Epithelial cell of esophagus (primary cell): ENCODE measurements at regions not wholly inside any gene's neighbourhood (a gene's known extent, or its start where the extent isn't known, plus 50 kb on each side); places are given as distances from the start of the nearest gene placed in this dataset.
A peak's percentile ranks its signal among the peaks of the same experiment; 100 is the strongest.

ENCODE experiments used
- DNase-seq: peaks from one replicate; pipeline ENCODE4 v3.0.0; 2010; ENCODE audit warnings: low read depth
- H3K4me3 ChIP-seq: 2 replicates; pipeline ENCODE4 v1.5.1; 2011; ENCODE audit warnings: mild to moderate bottlenecking, low read length, control low read depth
- CTCF ChIP-seq: IDR thresholded peaks from 2 replicates; pipeline ENCODE4 v1.5.1; 2011; ENCODE audit warnings: low read depth, mild to moderate bottlenecking, low read length, control low read depth, inconsistent platforms; ENCODE audit not compliant: insufficient read depth; ENCODE audit errors: missing control alignments

DNA sequence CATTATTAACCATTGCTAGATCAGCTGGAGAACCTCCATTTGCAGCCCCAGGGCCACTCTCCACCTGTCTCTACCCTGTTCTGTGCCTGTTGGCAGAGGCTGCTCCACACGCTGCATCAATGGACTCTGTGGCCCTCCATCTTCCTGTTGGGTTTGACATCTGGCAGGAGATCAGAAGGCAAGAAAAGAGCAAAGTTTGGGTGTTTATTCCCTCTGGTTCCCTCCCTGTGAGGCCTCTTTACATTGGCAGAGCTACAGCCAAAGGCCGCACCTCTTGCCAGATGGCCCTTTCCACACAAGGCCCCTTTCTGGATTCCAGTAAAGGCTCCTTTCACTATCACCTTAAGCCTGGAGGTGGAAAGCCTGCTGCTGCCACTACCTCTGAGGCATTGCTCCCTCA is 110.9 kb upstream of the RND3 start:
- no peak overlapping the region for H3K4me3 ChIP-seq
- no peak for TF ChIP-seq CTCF
- DNase-seq: no peak

DNA sequence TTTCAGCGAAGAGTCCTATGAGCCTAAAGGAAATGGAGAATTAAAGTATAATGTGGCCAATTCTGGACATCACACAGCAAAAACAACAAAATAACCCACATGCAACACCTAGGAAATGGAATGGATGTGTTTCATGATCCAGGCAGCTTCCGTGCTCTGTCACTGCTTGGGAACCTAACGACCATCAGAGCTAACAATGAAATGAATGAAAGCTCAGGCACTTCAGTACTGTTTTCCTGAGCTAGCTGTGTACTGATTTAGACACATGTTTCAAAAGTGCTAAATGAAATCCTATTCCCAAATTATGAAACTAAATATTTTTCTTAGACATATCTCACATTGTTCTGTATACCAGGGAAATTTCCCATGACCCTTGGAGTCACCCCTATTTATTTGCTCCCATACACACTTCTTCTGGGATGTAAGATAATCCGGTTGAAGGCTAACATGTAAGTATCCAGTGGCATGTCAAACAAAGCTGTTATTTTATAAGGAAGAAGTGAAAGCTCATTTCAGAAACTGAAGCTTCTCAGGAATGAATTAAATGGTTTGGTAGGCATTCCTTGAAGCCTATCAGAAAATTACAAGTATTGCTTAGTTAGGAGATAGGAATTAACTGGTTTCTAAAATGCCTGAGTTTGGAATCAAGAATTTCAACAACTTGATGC is 108.5 kb upstream of the RND3 start:
- no peak for DNase-seq
- no peak overlapping the region for H3K4me3 ChIP-seq
- no peak for TF ChIP-seq CTCF

DNA sequence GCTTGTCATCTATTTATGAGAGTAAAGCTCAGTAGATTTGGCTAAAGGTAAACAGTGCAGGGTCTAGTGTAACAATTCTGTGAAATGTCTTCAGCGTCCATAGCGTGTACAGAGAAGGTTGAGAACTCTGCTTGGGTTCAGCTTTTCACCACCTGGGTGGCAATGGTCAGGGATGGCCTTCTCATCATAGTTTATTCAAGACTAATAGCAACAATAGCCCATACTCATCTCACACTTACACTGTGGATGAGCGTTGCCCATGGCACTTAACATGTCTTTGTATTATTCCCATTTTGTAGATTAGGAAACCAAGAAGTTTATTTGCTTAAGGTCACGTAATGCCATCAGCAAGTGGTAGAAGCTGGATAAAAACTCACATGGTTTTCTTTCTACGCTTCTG is 106.8 kb upstream of the RND3 start:
- no peak for TF ChIP-seq CTCF
- no peak for DNase-seq
- no peak overlapping the region for H3K4me3 ChIP-seq

GRCh38 chr2:150591496-150592285 is 104.2 kb upstream of the RND3 start:
- H3K4me3 ChIP-seq: no peak overlapping the region
- peak; percentile 77 for DNase-seq
- TF ChIP-seq CTCF: no peak

GRCh38 chr2:150589681-150590080 is 102.2 kb upstream of the RND3 start:
- DNase-seq: peak; percentile 35
- no peak for TF ChIP-seq CTCF
- H3K4me3 ChIP-seq: no peak overlapping the region

- H3K4me3 ChIP-seq: no peak overlapping the region
- TF ChIP-seq CTCF: no peak
- DNase-seq: no peak
Measured at GRCh38 chr2:150588506-150588870, 101.0 kb upstream of the RND3 start.
